Ovary (tissue), 7 donors: ENCODE measurements at regions not wholly inside any gene's neighbourhood (a gene's known extent, or its start where the extent isn't known, plus 50 kb on each side); places are given as distances from the start of the nearest gene placed in this dataset.

Source experiments
- DNase-seq, 5 donors: peaks; one replicate each; pipeline ENCODE4 v3.0.0-alpha.2; 2019 to 2020
- H3K27ac ChIP-seq, 2 donors: fragments of 200-600 bp; one replicate each; pipeline versions ENCODE4 v1.5.1 to v1.8.0; 2019 to 2022
- H3K27me3 ChIP-seq: fragments of 200-600 bp; one replicate; pipeline ENCODE4 v1.8.0; 2022
- H3K36me3 ChIP-seq: fragments of 200-600 bp; sonication (generic); one replicate; pipeline ENCODE4 v1.5.1; 2019
- H3K4me1 ChIP-seq: one replicate; pipeline ENCODE4 v1.8.1; 2013; ENCODE audit warnings: mild to moderate bottlenecking, moderate library complexity; ENCODE audit not compliant: insufficient read depth
- H3K4me3 ChIP-seq: fragments of 200-600 bp; sonication (generic); one replicate; pipeline ENCODE4 v1.5.1; 2017
- H3K9me3 ChIP-seq, 2 donors: fragments of 200-600 bp in 1 of 2; sonication (generic) in 1 of 2; one replicate each; pipeline versions ENCODE4 v1.5.1 to v1.8.1; 2013 to 2019; ENCODE audit warnings: mild to moderate bottlenecking in 1 of 2, moderate library complexity in 1 of 2
- EP300 ChIP-seq: sonication (generic); formaldehyde crosslinking; IDR thresholded peaks from one replicate; pipeline ENCODE4 v1.6.1; 2017; ENCODE audit warnings: antibody characterized with exemption
- POLR2A ChIP-seq: fragments of 450-650 bp; IDR thresholded peaks from one replicate; pipeline ENCODE4 v1.6.1; 2017; ENCODE audit warnings: antibody characterized with exemption, mild to moderate bottlenecking, moderate library complexity
- WGBS, 3 donors: extraction: QIAGEN DNeasy Blood & Tissue Kit in 1 of 3; methylation state at CpG; one replicate each; pipeline versions ENCODE4 v1.1.5 to v1.1.7; 2013 to 2017; 5-methylcytosine and 5-hydroxymethylcytosine counted together
- intact Hi-C, 4 donors: fragments of 100-400 bp; cut with DNase I; formaldehyde crosslinking; loops; one replicate each; pipeline versions ENCODE4 v1.11.0 to v1.15.1; 2022 to 2023
- TF ChIP-seq, protein P1 (sequence below), 3 donors: fragments of 450-650 bp in 2 of 3; fragments of 200-600 bp in 1 of 3; IDR thresholded peaks; one replicate each; pipeline versions ENCODE4 v1.5.1 to v1.8.0; 2016 to 2022; ENCODE audit warnings: antibody characterized with exemption in 3 of 3, mild to moderate bottlenecking in 1 of 3
- donor health status: DM: no; HTN: no; CAD: no; lungs with moderate emphysema.
- donor health status: DM: no; HTN: no; CAD: no.
- donor health status: Bipolar disorder and iron deficiency.
- donor health status: DM: no; HTN: no; CAD: no.
- donor health status: DM: yes; HTN: yes; CAD: no.

DNA sequence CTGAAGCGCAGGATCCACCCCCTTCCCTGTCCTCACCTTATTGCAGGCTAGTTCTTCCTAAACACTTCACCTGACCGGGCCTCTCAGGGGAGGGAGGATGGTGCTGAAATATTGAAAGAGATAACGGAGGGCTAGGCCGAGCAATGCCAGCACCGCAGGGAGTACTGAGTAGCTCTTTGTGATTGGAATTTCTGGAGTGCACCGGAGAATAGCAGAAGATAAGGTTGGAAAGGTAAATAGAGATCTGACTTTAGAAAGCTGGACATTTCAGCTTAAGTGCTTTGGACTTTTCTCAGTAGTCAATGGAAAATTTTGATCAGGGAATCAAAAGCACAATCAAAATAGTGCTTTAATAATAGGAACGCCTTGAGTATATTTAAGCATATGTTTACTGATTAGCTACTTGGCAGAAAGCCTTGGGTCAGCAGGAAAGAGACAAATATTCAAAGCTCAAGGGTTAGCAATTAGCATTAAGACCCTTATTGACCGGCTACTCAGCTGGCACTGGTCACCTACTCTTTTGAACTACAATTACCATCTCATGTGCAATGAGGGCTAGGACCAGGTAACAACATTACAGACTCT is 142.9 kb upstream of the NDUFV2 start:
- no peak for TF ChIP-seq POLR2A
- TF ChIP-seq, protein P1, sequence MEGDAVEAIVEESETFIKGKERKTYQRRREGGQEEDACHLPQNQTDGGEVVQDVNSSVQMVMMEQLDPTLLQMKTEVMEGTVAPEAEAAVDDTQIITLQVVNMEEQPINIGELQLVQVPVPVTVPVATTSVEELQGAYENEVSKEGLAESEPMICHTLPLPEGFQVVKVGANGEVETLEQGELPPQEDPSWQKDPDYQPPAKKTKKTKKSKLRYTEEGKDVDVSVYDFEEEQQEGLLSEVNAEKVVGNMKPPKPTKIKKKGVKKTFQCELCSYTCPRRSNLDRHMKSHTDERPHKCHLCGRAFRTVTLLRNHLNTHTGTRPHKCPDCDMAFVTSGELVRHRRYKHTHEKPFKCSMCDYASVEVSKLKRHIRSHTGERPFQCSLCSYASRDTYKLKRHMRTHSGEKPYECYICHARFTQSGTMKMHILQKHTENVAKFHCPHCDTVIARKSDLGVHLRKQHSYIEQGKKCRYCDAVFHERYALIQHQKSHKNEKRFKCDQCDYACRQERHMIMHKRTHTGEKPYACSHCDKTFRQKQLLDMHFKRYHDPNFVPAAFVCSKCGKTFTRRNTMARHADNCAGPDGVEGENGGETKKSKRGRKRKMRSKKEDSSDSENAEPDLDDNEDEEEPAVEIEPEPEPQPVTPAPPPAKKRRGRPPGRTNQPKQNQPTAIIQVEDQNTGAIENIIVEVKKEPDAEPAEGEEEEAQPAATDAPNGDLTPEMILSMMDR (IDR thresholded peaks at IDR 0.05): no peak
- no peak for TF ChIP-seq EP300
- Histone ChIP-seq H3K27me3 (no peaks in the 10 kb centered on the region), H3K4me3 (no peak overlapping the region), H3K9me3 (no peaks in the 10 kb centered on the region), H3K4me1 (no peaks in the 10 kb centered on the region), H3K27ac (no peak overlapping the region), H3K36me3 (no peaks in the 10 kb centered on the region)
- DNase-seq: no peak
- intact Hi-C loops: no loop called here
- 29 to 38% (median 38%) methylated on average over 8 of the region's 8 CpGs for WGBS, 3 donors

DNA sequence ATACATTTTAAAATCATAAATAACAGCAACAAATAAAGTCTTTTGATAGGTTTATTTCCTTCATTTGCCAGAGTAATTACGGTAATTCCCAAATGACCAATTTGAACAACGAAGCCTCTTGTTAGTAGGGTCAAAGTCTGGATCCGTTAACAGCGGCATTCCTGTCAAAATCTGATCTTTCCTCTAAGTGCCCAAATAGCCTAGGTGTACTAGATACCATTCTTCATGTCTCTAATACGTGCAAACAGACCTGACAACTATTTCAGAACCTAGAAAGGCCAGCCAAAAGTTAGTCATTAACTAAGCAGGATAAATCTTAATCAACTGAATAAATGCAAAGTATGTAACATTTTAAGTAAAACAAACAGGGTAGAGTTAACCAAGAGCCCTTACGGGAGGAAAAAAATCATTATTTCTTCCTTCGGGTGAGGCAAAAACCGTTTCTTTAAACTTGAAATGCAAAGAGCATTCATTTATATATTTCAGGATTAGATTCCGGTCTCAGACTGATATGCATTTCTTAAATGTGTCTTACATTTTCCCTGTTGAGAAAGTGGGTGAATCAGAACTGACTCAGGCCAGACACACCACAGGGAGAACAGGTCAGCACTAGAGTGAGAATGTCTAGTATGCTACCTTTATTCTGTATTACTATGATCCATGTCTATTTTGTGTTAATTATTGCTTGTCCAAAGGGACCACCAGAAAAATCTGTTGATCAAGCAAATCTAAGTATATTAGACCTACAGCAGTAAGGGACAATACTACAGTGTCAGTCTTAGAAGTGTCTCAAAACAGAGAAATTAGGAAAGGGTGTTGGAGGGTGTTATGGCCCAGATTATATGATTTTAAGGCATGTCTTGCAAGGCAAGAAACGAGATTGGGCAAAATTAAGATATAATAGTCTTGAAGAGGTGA is 141.5 kb upstream of the NDUFV2 start:
- Histone ChIP-seq H3K4me1 (no peaks in the 10 kb centered on the region), H3K27ac (no peak overlapping the region), H3K4me3 (no peak overlapping the region), H3K27me3 (no peaks in the 10 kb centered on the region), H3K9me3 (no peaks in the 10 kb centered on the region), H3K36me3 (no peaks in the 10 kb centered on the region)
- WGBS, 3 donors: 73 to 82% (median 80%) methylated on average over 10 of the region's 10 CpGs
- no peak for DNase-seq
- intact Hi-C loops: no loop called here
- TF ChIP-seq POLR2A (no peak), EP300 (no peak)
- TF ChIP-seq, protein P1 (IDR thresholded peaks at IDR 0.05): no peak

DNA sequence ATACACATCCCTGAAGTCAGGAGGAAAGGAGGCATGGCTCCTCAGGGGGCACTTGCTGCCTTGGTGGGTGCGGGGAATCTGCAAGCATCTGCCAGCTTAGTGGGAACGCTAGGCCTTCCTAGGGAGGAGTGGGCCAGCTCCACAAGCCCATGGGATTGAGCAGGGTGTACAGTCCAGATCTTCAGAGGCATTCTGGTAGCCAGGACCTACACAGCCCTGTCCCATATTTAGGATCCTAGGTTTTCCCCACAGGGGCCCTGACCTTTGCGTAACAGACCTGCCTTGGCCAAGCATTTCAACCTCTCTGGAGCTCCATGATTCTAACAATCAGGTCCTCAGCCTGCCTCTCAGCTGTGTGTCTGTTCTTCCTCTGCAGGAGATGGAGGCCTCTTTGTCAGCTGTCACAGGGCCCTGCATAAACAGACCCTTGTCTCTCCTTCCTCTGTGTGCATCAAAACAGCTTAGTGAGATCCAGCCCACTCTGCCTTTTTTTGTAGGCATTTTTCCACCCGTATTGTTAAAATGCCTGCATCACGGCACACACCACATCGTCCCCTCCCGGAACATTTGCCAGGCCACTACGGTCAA is 140.2 kb upstream of the NDUFV2 start:
- Histone ChIP-seq H3K9me3 (no peaks in the 10 kb centered on the region), H3K27ac (no peak overlapping the region), H3K36me3 (no peaks in the 10 kb centered on the region), H3K4me3 (no peak overlapping the region), H3K4me1 (no peaks in the 10 kb centered on the region), H3K27me3 (no peaks in the 10 kb centered on the region)
- 89 to 94% (median 90%) methylated on average over 8 of the region's 8 CpGs for WGBS, 3 donors
- no peak for DNase-seq
- TF ChIP-seq EP300 (no peak), POLR2A (no peak)
- TF ChIP-seq, protein P1 (IDR thresholded peaks at IDR 0.05): no peak
- intact Hi-C loops: no loop called here

DNA sequence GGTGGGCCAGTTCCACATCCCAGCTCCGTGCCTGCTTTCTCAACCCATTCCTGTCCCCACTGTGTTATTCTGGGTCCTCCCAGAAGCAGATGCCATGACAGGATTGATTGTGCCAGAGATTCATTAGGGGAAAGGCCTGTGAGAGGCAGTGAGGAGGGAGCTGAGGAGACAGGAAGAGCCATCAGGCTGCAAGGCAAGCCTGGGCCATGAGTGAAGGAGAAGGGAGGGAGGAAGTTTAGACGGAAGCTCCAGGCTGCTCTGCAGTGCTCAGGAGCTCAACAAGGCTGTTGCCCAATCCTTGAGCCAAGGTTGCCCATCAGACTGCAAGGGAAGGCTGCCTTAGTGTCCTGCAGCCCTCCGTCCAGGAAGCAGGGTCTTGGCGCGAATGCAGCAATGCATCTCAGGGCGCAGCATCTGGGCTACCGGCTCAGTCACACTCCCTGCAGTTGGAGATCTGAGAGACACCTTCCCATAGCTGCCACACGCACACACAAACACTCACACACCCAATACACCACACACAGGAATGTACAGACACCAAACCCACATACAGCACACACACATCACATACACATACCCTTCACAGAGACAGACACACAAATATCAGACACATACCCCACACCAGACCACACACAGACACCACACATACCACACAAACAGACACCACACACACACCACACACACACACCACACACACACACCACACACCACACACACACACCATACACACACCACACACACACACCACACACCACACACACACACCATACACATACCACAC is 139.5 kb upstream of the NDUFV2 start:
- WGBS, 3 donors: 70 to 87% (median 87%) methylated on average over 8 of the region's 8 CpGs
- Histone ChIP-seq H3K36me3 (no peaks in the 10 kb centered on the region), H3K9me3 (no peaks in the 10 kb centered on the region), H3K27ac (no peak overlapping the region), H3K27me3 (no peaks in the 10 kb centered on the region), H3K4me3 (no peak overlapping the region), H3K4me1 (no peaks in the 10 kb centered on the region)
- no peak for DNase-seq
- intact Hi-C loops: no loop called here
- TF ChIP-seq EP300 (no peak), POLR2A (no peak)
- TF ChIP-seq, protein P1 (IDR thresholded peaks at IDR 0.05): no peak
